ENCODE measurements at regions not wholly inside any gene's neighbourhood (a gene's known extent, or its start where the extent isn't known, plus 50 kb on each side); places are given as distances from the start of the nearest gene placed in this dataset.

- no peak for TF ChIP-seq CTCF (conservative IDR thresholded peaks at IDR 0.05; ENCODE audit: low read length)
- no peak for TF ChIP-seq EZH2phosphoT487 (IDR thresholded peaks at IDR 0.05; ENCODE audit: borderline replicate concordance, low read depth, low read length)
Measured at GRCh38 chr3:159605776-159606175, 382.9 kb upstream of the IL12A start.

Measured in OCI-LY7 (cell line).